ENCODE measurements at regions not wholly inside any gene's neighbourhood (a gene's known extent, or its start where the extent isn't known, plus 50 kb on each side); places are given as distances from the start of the nearest gene placed in this dataset.

- no peak for DNase-seq (ENCODE audit: low spot score)
- TF ChIP-seq CTCF (IDR thresholded peaks at IDR 0.05), result no peak
Observed at GRCh38 chr9:124101969-124102345, 90.4 kb downstream of the LHX2 start.

GRCh38 chr9:124102363-124102762, 90.8 kb downstream of the LHX2 start:
- H3K4me3 ChIP-seq, result no peak overlapping the region
- no peak for TF ChIP-seq CTCF (IDR thresholded peaks at IDR 0.05)
- DNase-seq (ENCODE audit: low spot score), result no peak
- no peak overlapping the region for H3K27ac ChIP-seq

More at GRCh38 chr9:124101969-124102345, 90.4 kb downstream of the LHX2 start:
- Histone ChIP-seq H3K27ac (no peak overlapping the region), H3K4me3 (no peak overlapping the region)

- no peak for TF ChIP-seq CTCF (IDR thresholded peaks at IDR 0.05)
- Histone ChIP-seq H3K27ac (no peak overlapping the region), H3K4me3 (no peak overlapping the region)
- DNase-seq (ENCODE audit: low spot score), result no peak
Observed at GRCh38 chr9:124105266-124105665, 93.7 kb downstream of the LHX2 start.

GRCh38 chr9:124108216-124108615, 96.6 kb downstream of the LHX2 start:
- Histone ChIP-seq H3K27ac (no peak overlapping the region), H3K4me3 (no peak overlapping the region)
- no peak for TF ChIP-seq CTCF (IDR thresholded peaks at IDR 0.05)
- no peak for DNase-seq (ENCODE audit: low spot score)

- DNase-seq (ENCODE audit: low spot score), result no peak
- H3K27ac ChIP-seq, result no peak overlapping the region
- no peak overlapping the region for H3K4me3 ChIP-seq
- no peak for TF ChIP-seq CTCF (IDR thresholded peaks at IDR 0.05)
Observed at GRCh38 chr9:124110307-124110915, 98.8 kb downstream of the LHX2 start.

- TF ChIP-seq CTCF (IDR thresholded peaks at IDR 0.05), result no peak
- H3K4me3 ChIP-seq, result no peak overlapping the region
- no peak for DNase-seq (ENCODE audit: low spot score)
- H3K27ac ChIP-seq, result no peak overlapping the region
Observed at GRCh38 chr9:124116683-124117363, 105.3 kb downstream of the LHX2 start.

- Histone ChIP-seq H3K27ac (no peak overlapping the region), H3K4me3 (no peak overlapping the region)
- DNase-seq (ENCODE audit: low spot score), result no peak
- TF ChIP-seq CTCF (IDR thresholded peaks at IDR 0.05), result no peak
Observed at GRCh38 chr9:124118894-124119293, 107.3 kb downstream of the LHX2 start.
